ENCODE measurements at regions not wholly inside any gene's neighbourhood (a gene's known extent, or its start where the extent isn't known, plus 50 kb on each side); places are given as distances from the start of the nearest gene placed in this dataset.

DNA sequence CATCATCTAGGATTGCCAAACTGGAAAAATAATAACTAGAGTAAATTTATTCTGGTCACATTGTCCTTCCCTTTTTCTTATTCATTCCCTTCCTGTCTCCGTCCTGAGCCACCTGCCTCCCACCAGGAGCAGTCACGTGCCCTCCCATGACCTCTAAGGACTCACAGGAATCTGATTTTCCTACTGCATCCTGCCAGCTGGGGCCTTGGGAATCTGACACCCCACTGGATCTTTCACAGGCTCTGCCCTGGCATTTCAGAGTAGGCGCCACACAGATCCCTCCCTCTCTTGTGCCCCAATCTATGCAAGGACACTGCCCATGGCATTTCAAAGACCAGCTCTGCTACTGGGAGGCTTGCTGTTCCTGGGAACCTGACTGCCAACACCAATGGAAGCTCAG is 520.5 kb downstream of the PPARGC1A start:
- Histone ChIP-seq H3K27ac (ENCODE audit: low read depth in 1 of 2, low read length in 2 of 2) (no peak overlapping the region), H3K4me1 (ENCODE audit: control insufficient read depth in 4 of 4, insufficient read depth in 4 of 4, low read length in 3 of 4) (no peaks in the 10 kb centered on the region), H3K27me3 (ENCODE audit: control insufficient read depth in 4 of 4, insufficient read depth in 4 of 4, low read length in 3 of 4) (no peaks in the 10 kb centered on the region), H3K4me3 (ENCODE audit: low read depth in 1 of 3, low read length in 3 of 3) (no peak overlapping the region), H3K9me3 (ENCODE audit: control insufficient read depth in 4 of 4, low read length in 3 of 4) (no peaks in the 10 kb centered on the region), H3K36me3 (ENCODE audit: control insufficient read depth in 4 of 4, insufficient read depth in 3 of 4, low read depth in 1 of 4, low read length in 3 of 4) (no peaks in the 10 kb centered on the region), H3K9ac (ENCODE audit: low read depth in 1 of 2, low read length in 2 of 2) (no peak overlapping the region)
- 84% methylated on average over 3 of the region's 3 CpGs for WGBS
- TF ChIP-seq, protein P1, sequence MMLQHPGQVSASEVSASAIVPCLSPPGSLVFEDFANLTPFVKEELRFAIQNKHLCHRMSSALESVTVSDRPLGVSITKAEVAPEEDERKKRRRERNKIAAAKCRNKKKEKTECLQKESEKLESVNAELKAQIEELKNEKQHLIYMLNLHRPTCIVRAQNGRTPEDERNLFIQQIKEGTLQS (IDR thresholded peaks at IDR 0.05): no peak
- TF ChIP-seq YY1 (IDR thresholded peaks at IDR 0.05) (no peak), JUND (IDR thresholded peaks at IDR 0.05) (no peak), HNF4A (conservative IDR thresholded peaks at IDR 0.05) (no peak), FOXA2 (IDR thresholded peaks at IDR 0.05) (no peak), GABPA (IDR thresholded peaks at IDR 0.05 in 1 of 2, conservative IDR thresholded peaks at IDR 0.05 in 1 of 2) (no peak), HNF4G (IDR thresholded peaks at IDR 0.05) (no peak), SP1 (IDR thresholded peaks at IDR 0.05) (no peak), EGR1 (IDR thresholded peaks at IDR 0.05; ENCODE audit: low read depth in 2 of 2) (no peak), MAX (IDR thresholded peaks at IDR 0.05) (no peak), ZBTB33 (IDR thresholded peaks at IDR 0.05) (no peak), TAF1 (conservative IDR thresholded peaks at IDR 0.05) (no peak), FOXA1 (IDR thresholded peaks at IDR 0.05) (no peak), RXRA (IDR thresholded peaks at IDR 0.05) (no peak), RAD21 (IDR thresholded peaks at IDR 0.05) (no peak), NR2F2 (IDR thresholded peaks at IDR 0.05) (no peak)
- TF ChIP-seq, protein P2, sequence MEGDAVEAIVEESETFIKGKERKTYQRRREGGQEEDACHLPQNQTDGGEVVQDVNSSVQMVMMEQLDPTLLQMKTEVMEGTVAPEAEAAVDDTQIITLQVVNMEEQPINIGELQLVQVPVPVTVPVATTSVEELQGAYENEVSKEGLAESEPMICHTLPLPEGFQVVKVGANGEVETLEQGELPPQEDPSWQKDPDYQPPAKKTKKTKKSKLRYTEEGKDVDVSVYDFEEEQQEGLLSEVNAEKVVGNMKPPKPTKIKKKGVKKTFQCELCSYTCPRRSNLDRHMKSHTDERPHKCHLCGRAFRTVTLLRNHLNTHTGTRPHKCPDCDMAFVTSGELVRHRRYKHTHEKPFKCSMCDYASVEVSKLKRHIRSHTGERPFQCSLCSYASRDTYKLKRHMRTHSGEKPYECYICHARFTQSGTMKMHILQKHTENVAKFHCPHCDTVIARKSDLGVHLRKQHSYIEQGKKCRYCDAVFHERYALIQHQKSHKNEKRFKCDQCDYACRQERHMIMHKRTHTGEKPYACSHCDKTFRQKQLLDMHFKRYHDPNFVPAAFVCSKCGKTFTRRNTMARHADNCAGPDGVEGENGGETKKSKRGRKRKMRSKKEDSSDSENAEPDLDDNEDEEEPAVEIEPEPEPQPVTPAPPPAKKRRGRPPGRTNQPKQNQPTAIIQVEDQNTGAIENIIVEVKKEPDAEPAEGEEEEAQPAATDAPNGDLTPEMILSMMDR (IDR thresholded peaks at IDR 0.05; ENCODE audit: low read depth, low read length, missing input control): no peak
- TF ChIP-seq, protein P3, sequence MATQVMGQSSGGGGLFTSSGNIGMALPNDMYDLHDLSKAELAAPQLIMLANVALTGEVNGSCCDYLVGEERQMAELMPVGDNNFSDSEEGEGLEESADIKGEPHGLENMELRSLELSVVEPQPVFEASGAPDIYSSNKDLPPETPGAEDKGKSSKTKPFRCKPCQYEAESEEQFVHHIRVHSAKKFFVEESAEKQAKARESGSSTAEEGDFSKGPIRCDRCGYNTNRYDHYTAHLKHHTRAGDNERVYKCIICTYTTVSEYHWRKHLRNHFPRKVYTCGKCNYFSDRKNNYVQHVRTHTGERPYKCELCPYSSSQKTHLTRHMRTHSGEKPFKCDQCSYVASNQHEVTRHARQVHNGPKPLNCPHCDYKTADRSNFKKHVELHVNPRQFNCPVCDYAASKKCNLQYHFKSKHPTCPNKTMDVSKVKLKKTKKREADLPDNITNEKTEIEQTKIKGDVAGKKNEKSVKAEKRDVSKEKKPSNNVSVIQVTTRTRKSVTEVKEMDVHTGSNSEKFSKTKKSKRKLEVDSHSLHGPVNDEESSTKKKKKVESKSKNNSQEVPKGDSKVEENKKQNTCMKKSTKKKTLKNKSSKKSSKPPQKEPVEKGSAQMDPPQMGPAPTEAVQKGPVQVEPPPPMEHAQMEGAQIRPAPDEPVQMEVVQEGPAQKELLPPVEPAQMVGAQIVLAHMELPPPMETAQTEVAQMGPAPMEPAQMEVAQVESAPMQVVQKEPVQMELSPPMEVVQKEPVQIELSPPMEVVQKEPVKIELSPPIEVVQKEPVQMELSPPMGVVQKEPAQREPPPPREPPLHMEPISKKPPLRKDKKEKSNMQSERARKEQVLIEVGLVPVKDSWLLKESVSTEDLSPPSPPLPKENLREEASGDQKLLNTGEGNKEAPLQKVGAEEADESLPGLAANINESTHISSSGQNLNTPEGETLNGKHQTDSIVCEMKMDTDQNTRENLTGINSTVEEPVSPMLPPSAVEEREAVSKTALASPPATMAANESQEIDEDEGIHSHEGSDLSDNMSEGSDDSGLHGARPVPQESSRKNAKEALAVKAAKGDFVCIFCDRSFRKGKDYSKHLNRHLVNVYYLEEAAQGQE (IDR thresholded peaks at IDR 0.05): no peak
- no peak for DNase-seq (ENCODE audit: low spot score)
